22Rv1 (cell line): ENCODE measurements at regions not wholly inside any gene's neighbourhood (a gene's known extent, or its start where the extent isn't known, plus 50 kb on each side); places are given as distances from the start of the nearest gene placed in this dataset.
A peak's percentile ranks its signal among the peaks of the same experiment; 100 is the strongest.

Source experiments
- H3K27ac ChIP-seq: fragments of 450-650 bp; 2 replicates; pipeline ENCODE4 v1.5.1; 2017
- CTCF ChIP-seq: fragments of 450-650 bp; IDR thresholded peaks from 2 replicates; pipeline ENCODE4 v1.5.1; 2017; ENCODE audit warnings: mild to moderate bottlenecking
- ZFX ChIP-seq: fragments of 450-650 bp; IDR thresholded peaks from 2 replicates; pipeline ENCODE4 v1.6.1; 2017; ENCODE audit warnings: antibody characterized with exemption, borderline replicate concordance

DNA sequence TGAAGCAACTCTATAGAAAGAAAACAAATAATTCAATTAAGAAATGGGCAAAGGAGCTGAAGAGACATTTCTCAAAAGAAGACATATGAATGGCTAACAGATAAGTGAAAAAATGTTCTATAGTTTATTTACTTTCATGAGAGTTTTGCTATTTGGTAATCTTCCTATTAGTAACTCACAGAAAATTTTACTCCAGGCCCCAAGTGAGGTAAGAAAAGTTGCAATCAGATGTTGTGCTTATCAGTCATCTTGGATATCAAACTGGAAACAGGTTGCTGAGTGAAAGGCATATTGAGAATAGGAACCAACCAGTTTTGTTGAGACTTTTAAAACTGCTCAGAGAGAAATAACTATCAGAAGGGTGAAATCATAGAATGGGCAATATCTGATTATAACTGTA is 1179.0 kb upstream of the ACVR2A start:
- H3K27ac ChIP-seq = no peak overlapping the region
- TF ChIP-seq ZFX (no peak), CTCF (no peak)

DNA sequence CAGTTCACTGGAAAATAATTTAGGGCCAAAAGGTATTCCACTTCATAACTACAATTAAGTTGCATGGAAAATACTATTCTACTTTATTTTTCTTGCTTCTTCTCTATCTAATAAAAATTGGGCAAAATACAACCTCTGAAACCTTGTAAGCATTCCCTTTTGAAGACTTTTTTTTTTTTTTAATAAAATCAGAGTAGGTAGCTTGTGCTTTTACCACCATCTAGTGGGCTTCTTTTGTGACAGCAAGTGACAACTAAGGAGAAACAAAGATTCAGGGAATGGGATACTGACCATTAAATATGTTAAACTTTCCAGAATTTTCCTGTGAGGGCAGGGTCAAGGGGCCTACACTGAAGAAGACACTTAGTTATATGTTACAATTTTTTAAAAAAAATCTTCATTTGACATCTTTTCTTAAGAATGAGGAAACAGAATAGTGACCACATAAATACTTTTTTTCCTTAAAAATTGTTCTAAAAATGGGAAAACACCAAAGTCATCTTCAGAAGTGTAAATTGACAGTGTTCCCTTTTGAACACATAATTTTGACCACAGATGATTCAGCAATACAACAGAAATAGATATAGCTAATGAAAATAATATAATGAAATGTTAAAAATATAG is 1183.2 kb upstream of the ACVR2A start:
- TF ChIP-seq ZFX = no peak
- TF ChIP-seq CTCF = peak; percentile 63
- no peak overlapping the region for H3K27ac ChIP-seq

- TF ChIP-seq CTCF = no peak
- TF ChIP-seq ZFX = no peak
- H3K27ac ChIP-seq = no peak overlapping the region
Observed at GRCh38 chr2:146659976-146660375, 1184.9 kb upstream of the ACVR2A start.

DNA sequence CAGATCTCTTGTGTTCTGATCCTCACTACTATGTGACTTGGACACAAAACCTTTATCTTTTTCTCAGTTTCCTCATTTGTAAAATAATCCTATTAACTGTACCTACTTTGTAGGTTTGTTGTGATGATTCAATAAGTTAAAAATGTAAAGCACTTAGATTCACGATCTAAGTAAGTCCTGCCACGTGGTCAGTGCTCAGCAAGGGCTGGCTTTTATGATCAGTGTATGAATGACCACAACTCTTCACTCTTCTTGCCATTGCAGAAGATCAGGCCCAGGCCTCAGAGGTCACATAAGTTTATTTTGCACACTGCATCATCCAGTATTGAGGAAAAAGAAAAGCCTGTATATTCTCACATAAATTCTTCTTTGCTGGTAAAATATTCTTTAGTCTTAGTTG is 1192.5 kb upstream of the ACVR2A start:
- TF ChIP-seq ZFX (no peak), CTCF (no peak)
- no peak overlapping the region for H3K27ac ChIP-seq

- TF ChIP-seq CTCF = no peak
- TF ChIP-seq ZFX = no peak
Observed at GRCh38 chr2:146651361-146651760, 1193.5 kb upstream of the ACVR2A start.

DNA sequence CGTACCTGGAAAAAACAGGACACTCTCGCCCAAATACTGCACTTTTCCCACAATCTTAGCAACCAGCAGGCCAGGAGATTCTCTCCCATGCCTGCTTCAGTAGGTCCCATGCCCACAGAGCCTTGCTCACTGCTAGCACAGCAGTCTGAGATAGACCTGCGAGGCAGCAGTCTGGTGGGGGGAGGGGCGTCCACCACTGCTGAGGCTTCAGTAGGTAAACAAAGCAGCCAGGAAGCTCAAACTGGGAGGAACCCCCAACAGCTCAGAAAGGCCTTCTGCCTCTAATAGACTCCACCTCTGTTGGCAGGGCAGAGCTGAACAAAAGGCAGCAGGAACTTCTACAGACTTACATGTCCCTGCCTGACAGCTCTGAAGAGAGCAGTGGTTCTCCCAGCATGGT is 1202.8 kb upstream of the ACVR2A start:
- H3K27ac ChIP-seq = no peak overlapping the region
- TF ChIP-seq ZFX (no peak), CTCF (no peak)

More at GRCh38 chr2:146651361-146651760, 1193.5 kb upstream of the ACVR2A start:
- H3K27ac ChIP-seq = no peak overlapping the region

GRCh38 chr2:146634230-146635097 is 1210.4 kb upstream of the ACVR2A start:
- no peak overlapping the region for H3K27ac ChIP-seq
- no peak for TF ChIP-seq CTCF
- no peak for TF ChIP-seq ZFX
